Right renal cortex interstitium (tissue), 3 donors: ENCODE measurements at regions not wholly inside any gene's neighbourhood (a gene's known extent, or its start where the extent isn't known, plus 50 kb on each side); places are given as distances from the start of the nearest gene placed in this dataset.

ENCODE experiments used
- DNase-seq, 3 donors: peaks; one replicate each; pipeline ENCODE4 v3.0.0-alpha.2; 2013; ENCODE audit warnings: low read depth in 3 of 3, low spot score in 2 of 3

DNA sequence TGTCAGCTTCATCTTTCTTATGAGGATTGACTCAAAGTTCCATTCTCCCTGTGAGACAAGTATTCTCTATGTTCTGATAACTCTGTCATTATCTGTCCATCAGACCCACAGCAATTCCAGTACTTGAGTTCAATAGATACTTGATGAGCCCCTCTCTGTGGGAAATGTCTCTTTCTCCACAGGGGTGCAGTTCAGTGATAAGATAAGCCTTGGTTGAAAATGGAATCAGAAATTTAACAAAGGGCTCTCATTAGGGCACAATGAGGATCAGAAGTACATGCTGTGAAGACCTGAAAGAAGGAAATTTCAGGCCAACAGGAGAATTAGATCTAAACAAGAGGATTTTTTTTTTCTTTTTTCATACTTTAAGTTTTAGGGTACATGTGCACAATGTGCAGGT lies 737.3 kb downstream of the MTRR start:
- no peak for DNase-seq

DNA sequence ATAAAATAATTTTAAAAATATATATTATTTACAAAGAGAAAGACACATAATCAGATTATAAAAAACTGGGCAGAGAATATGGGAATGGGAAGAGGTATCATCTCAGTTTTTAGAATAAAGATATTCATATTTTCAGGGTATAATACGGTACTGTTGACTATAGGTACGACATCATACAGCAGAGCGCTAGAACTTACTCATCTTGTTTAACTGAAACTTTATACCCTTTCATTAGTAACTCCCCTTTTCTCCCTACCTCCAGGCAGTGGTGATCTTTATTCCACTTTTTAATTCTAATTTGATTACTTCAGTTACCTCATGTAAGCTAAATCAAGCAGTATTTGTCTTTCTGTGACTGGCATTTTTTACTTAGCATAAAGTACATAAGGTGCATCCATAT lies 742.1 kb downstream of the MTRR start:
- no peak for DNase-seq

DNA sequence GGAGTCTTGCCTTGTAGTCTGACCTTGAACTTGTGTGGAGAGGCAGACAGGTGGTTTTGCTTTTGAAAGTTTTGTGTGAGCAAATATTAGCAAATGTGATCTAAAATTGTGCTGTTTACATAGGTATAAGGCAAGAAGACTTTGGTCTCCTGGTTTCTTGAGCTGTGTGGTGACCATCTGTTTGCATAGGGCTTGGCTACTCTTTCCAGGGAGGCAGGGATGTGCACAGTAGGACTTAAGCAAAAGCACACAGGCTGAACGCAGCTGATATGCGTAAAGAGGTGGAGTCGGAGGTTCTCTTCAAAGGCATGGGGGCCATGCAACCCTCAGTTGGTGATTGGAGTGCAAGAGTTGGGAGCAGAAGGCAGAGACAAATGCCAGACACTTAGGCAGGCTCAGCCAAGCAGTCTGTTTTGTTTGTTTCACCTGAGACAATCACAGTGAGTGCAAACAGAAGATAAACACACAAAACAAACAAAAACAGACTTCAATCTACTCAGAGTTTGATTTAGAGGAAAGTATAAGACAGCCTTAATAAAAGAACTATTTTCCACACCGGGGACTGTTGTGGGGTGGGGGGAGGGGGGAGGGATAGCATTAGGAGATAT lies 744.2 kb downstream of the MTRR start:
- DNase-seq = no peak

DNA sequence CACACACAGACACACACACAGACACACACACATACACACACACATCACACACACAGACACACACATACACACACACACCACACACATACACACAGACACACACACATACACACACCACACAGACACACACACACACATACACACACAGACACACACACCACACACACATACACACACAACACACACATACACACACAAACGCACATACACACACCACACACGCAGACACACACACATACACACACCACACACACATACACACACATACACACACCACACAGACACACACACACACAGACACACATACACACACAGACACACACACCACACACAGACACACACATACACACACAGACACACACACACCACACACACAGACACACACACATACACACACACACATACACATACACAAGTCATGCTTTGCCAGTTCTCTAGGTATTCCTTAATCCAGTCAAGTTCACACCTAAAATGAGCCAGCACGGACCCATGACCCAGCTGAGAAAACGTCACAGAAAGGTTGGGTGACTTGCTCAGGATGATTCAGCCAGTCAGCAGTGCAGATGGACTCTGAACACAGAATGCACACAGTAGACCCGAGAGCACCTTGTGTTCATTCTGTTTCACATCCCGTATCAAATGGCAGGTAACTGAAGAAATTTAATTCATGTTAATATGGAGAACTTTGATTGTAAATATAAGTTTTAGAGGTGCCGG lies 746.4 kb downstream of the MTRR start:
- no peak for DNase-seq

DNA sequence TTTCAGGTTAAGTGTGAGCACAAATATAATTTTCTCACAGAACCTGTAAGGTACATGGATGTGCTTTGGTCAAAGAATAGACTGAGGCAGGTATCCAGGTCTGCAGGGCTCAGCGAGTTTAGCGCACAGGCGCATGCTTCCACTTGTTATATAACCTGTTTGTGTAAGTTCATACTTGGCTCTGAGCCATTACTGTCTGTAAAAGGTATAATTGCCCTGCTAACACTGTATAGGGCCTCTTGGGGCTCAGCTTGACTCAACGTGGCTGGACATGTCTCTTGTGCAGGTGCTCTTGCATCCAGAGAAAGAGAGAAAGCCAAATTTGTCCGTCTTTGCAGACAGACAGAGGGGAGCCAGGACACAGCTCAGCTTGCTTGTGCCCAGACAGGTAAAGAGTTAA lies 759.6 kb downstream of the MTRR start:
- DNase-seq = no peak

DNA sequence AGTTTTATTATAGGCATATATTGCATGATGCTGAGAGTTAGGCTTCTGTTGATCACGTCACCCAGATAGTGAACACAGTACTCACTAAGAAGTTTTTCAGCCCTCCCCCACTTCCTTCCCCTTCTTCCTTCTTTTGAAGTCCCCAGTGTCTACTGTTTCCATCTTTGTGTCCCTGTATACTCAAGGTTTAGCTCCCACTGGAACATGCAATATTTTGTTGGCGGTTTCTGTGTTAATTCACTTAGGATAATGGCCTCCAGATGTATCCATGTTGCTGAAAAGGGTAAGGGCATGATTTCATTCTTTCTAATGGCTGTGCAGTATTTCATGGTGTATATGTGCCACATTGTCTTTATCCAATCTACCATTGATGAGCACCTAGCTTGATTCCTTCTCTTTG lies 764.3 kb downstream of the MTRR start:
- no peak for DNase-seq

DNA sequence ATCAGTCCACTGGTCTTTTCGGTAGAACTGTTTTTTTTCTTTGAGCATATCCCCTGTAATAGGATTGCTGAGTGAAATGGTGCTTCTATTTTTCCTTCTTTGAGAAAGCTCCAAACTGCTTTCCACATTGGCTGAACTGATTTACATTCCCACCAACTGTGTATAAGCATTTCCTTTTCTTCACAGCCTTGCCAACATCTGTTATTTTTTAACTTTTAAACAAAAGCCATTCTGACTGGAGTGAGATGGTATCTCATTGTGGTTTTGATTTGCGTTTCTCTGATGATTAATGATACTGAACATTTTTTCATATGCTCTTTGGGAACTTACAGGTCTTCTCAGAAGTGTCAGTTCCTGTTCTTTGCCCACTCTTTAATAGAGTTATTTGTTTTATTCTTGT lies 764.7 kb downstream of the MTRR start:
- DNase-seq = no peak

DNA sequence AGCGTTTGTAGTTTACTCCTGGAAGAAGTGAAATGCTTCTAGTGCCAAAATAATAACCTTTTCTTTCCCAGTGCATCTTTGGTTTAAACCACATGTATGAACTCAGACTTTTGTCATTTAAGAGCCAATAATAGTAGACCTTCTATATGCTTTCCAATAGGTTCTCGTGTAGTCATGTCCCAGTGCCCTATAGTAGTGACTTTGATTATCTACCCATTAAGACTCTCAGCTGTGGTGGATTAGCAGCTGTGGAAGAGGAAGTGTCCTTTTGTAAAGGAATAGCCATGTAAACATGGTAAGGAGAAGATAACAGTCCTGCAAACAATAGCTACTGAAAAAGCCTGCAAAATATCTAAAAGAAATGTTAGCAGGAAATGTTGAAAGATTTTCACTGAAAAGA lies 765.3 kb downstream of the MTRR start:
- DNase-seq = no peak

DNA sequence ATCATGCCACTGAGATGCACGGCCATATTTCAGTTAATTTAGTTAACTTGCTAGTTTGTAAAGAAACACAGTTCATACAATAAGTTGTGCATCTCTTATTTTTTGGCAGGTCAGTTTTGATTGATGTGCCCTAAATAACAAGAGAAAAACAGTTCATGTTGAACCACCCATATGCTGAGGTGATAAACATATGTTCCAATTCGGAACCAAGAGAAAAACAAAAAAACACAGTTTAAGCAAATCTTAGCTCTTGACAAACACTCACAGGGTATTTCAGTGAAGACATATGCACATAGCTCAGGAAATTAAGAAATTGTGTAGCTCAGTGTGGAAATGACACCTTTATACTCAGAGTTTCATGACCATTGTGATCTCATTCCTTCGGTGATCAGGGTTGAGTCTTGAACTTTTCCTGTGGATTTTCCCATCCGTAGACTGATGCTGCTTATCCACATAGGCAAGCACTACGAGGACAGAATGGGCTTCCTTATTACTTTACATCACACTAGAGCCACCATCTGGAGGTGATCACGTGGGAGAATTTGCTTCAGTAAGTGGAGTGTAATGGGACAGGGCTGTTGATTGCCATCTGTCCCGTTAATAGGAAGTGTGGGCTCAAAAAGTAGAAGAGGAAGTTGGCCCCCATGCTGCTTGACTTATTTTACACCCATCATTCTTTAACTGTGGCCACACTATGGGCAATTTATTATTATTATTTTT lies 773.0 kb downstream of the MTRR start:
- no peak for DNase-seq

DNA sequence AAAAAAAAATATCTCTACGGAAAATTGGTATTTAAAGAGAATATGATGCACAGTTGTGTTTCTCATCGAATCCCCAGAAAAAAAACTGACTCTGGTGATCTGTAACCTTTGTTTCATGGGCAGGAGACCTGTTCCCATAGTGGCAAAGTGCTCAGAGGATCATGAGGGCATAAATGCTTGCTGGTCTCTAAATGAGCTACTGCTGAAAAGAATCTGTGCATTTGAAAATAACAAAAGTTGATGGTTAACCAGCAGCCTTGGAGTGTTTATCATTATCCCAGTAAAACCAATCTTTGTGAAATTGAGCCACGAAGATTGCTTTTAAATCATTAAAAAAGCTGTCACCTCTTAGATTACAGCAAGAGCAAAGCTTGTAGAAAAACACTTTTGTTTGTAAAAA lies 775.4 kb downstream of the MTRR start:
- no peak for DNase-seq

DNA sequence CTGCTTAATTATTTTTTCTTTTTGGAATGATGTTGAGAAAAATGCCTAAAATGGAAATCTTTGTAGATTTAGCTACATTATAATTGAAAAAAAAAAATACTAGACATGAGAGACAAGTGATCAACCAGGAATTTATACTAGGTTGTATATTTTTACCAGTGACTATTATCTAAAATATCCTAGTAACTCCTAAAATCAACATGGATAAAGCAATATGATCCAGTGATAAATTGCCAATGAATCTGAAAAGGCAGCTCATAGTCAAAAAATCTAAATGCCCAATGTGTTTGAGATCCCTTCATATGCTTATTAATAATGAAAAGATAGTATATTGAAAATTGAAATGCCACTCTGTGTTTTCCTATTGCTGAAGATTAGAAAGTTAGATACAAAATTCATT lies 778.2 kb downstream of the MTRR start:
- no peak for DNase-seq

DNA sequence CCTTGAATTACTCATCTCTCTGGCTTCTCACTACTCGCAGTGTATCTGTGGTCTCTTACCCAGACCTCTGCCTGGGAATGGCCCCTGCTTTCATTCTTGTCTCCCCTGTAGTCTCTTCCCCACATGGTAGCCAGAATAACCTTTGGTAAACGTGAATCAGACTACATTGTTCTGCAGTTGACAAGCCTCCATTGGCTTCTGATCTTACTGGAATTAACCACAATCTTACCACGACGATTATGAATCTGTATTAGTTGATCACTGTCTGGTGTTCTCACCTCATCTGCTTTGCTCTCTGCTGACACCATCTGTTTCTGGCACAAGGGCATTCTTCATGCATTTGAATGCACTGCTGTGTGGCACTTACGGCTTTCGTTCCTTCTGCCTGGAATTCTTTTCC lies 781.2 kb downstream of the MTRR start:
- DNase-seq = no peak

DNA sequence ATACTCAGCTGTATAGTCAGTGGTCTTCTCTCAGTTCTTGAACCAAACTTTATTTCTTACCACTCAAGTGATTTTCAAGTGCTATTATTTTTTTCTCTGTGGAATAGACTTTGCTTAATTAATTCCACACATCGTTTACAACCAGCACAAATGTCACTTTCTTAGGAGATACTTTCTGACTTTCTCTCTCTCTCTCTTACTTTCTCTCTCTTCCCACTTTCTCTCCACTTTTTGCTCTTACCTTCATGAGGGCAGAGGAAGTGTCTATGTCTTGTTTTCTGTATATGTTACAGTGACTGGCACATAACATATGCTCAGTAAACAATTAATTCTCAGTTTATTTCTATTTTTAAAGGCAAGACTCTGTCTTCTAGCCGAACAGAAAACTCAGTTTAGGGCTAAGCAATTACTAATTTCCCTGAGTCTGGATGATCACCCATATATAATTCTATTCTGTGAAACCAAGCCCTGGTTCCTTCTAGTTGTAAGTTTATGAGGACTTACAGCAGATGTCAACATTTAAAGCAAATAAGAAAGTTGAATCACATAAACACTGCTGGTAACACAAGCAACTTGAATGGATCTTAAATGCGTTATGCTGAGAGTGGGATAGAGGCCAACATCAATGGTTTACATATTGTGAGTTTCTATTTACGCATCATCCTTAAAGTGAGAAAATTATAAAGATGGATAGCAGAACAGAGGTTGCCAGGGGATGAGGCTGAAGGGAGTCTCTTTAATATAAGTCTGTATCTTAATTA lies 791.4 kb downstream of the MTRR start:
- DNase-seq = no peak

DNA sequence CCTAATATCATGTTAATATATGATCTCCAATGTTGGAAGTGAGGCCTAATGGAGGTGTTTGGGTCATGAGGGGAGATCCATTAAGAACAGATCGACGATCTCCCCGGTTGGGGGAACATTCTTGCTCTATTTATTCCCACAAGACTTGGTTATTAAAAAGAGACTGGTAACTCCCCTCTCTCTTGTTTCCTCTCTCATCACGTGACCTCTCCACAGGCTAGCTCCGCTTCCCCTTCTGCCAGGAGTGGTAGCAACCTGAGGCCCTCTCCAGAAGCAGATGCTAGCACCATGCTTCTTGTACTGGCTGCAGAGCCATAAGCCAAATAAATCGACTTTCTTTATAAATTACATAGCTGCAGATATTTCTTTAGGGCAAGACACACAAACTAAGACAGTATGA lies 794.4 kb downstream of the MTRR start:
- DNase-seq = no peak

DNA sequence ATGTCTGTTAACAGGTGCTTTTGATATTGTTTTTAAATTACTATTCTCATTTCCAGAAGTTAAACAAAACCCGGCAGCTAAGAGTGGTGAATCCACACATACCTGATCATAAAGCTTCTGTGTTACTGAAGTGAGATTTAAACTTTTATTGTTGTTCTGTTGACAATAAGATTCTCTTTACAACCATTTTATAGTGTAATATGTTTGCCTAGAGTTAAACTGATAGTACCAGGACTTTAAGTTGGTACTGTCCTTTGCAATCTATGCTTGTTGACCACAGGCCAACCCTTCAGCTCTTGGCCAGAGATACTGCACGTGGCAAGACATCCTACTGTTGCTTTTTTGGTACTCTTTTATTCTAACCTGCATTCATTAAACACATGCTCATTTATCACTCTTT lies 806.2 kb downstream of the MTRR start:
- no peak for DNase-seq

DNA sequence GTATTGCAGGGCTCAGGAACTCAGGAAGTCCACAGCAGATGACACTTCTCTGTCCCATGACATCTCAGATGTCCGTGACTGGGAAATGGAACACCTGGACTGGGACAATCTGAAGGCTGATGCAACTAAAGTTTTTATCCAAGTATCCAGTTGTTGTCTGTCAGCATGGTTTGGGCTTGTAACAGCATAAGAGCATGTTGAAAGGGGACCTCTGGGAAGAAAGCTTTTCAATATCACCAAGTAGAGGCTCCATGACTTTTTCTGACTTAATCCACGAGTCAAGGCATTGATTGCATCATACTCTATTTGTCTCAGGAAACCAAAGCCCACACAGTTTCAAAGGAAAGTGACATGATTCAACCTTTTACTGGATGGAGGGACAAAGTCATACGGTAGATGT lies 807.7 kb downstream of the MTRR start:
- DNase-seq = no peak

DNA sequence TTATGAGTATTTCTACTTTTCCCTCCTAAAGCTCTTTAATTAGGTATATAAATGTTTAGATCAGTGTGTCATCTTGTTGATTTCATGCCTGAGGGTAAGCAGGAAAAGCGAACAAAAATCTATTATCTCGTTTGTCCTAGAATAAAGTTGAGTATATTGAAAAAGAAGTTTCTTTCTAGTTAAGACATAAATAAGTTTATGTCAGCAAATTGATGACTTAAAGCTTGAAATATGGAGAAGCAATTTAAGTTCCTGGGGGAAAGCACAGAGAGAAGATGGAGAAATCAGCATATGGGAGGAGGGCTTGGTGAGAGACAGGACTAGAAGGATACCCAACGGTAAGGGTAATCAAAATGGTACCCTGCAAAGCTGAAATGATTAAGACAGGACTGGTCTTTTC lies 813.4 kb downstream of the MTRR start:
- DNase-seq = no peak

DNA sequence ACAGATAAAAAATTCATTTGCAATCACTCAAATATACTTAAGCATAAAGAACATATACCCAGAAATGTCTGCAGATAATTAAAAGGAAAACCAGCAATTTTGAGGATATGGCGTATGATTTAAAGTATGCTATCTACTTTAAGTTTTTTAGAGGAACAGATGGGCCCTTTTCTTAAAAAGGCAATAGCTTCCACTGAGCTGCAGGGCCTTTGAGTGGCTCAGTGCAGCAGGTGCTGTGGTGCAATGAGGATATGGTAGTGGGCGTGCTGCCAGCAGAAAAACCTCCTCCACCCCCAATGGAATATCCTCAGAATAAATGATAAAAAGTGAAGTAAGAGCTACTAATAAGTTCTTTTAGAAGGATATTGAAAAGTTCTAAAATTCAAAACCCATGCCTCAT lies 814.5 kb downstream of the MTRR start:
- DNase-seq = no peak

DNA sequence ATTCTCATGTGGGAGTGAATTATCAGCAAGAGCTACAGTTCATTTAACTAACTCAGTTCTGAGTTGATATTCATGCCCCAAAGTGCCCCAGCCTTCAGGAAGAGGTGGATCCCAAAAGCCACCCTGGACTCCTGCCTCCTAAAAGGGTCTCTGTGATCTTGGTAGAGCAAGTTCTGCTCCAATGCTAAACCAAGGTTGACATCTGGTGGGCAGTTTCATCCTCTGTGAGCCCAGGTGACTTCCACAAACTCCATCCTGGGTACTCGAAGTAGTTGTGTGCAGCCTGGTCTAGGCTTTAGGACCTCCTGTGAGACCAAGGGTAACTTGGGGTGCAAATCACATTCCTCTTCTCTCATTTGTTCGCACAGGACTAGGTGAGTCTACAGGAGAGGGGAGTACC lies 816.8 kb downstream of the MTRR start:
- no peak for DNase-seq

DNA sequence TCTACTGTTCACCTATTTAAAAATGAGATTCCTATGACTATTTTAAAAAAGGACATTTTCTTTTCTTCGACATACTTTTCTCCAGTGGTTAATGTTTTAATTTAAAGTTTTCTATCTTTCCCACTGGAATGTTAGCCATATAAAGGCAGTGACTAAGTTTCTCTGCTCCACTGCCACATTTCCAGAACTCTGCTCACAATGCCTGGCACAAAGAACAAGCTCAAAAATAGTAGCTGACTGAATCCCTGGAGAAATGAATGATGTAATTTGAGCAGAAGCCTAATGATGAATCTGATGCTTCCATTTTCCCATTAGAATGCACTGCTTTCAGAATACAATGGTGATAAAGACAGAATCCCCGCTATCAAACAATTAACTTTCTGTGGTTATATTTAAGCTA lies 817.8 kb downstream of the MTRR start:
- DNase-seq = no peak

DNA sequence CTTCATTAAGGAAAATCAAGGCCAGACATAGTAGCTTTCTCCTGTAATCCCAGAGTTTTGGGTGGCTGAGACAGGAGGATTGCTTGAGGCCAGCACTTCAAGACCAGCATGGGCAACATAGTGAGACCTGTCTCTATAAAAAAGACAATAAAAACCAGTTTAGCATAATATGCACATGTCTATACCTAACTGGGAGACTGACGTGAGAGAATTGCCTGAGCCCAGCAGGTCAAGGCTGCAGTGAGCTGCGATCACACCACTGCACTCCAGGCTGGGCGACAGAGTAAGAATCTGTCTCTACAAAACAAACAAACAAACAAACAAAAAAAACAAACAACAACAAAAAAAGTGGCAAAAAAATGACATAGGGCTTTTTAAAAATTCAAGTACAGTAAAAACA lies 820.8 kb downstream of the MTRR start:
- DNase-seq = no peak

DNA sequence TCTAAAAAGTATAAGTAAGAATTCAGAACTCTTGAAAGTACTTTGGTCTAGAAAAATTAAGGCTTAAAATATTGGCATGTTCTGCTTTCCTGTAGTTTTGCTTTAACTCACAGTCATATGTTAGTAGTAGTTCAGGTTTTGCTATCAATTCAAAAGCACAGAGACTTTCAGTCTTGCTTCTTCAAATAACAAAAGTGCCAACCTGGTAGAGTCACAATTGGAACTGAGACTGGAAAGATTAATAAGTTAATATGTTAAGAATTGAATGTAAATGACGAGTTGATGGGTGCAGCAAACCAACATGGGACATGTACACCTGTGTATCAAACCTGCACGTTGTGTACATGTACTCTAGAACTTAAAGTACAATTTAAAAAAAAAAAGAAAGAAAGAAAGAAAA lies 822.3 kb downstream of the MTRR start:
- DNase-seq = no peak
